ENCODE measurements at regions not wholly inside any gene's neighbourhood (a gene's known extent, or its start where the extent isn't known, plus 50 kb on each side); places are given as distances from the start of the nearest gene placed in this dataset.

GRCh38 chr2:81084101-81084500 is 779.5 kb upstream of the LRRTM1 start:
- H3K27me3 Mint-ChIP-seq: no peaks in the 10 kb centered on the region
- H3K4me3 Mint-ChIP-seq: no peak overlapping the region
- no peaks in the 10 kb centered on the region for H3K36me3 Mint-ChIP-seq (ENCODE audit: low read depth)
- no peaks in the 10 kb centered on the region for H3K4me1 Mint-ChIP-seq (ENCODE audit: low read depth)
- H3K27ac Mint-ChIP-seq: no peak overlapping the region
- peaks cover 25% of the 10 kb centered on the region for H3K9me3 Mint-ChIP-seq
- DNase-seq: no peak

- no peaks in the 10 kb centered on the region for H3K4me1 Mint-ChIP-seq (ENCODE audit: low read depth)
- peaks cover 29% of the 10 kb centered on the region for H3K9me3 Mint-ChIP-seq
- no peak overlapping the region for H3K27ac Mint-ChIP-seq
- no peaks in the 10 kb centered on the region for H3K36me3 Mint-ChIP-seq (ENCODE audit: low read depth)
- no peaks in the 10 kb centered on the region for H3K27me3 Mint-ChIP-seq
- H3K4me3 Mint-ChIP-seq: no peak overlapping the region
- no peak for DNase-seq
These were observed 774.1 kb upstream of the LRRTM1 start for GRCh38 chr2:81078631-81079030.

GRCh38 chr2:81078102-81078501 is 773.5 kb upstream of the LRRTM1 start:
- Mint-ChIP-seq H3K9me3 (peaks cover 24% of the 10 kb centered on the region), H3K4me3 (no peak overlapping the region), H3K36me3 (ENCODE audit: low read depth) (no peaks in the 10 kb centered on the region), H3K27ac (no peak overlapping the region), H3K27me3 (no peaks in the 10 kb centered on the region), H3K4me1 (ENCODE audit: low read depth) (no peaks in the 10 kb centered on the region)
- DNase-seq: no peak

- Mint-ChIP-seq H3K4me1 (ENCODE audit: low read depth) (no peaks in the 10 kb centered on the region), H3K9me3 (peaks cover 23% of the 10 kb centered on the region), H3K4me3 (no peak overlapping the region), H3K27ac (no peak overlapping the region), H3K27me3 (no peaks in the 10 kb centered on the region), H3K36me3 (ENCODE audit: low read depth) (no peaks in the 10 kb centered on the region)
- no peak for DNase-seq
These were observed 772.8 kb upstream of the LRRTM1 start for GRCh38 chr2:81077396-81077795.

DNA sequence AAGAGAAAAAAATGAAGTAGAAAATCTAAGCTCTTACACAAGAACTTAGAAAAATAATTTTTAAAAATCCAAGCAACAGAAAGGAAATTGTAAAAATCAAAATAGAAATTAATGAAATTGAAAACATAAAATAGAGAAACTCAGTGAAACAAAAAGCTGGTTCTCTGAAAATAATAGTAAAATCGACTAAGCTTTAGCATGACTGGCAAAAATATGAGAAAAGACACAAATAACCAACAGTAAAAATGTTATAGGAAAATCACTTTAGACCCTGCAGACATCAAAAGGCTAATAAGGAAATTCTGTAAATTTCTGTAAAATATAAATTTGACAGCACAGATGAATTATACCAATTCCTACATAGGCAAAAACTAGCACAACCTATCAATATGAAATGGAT is 768.9 kb upstream of the LRRTM1 start:
- no peaks in the 10 kb centered on the region for H3K4me1 Mint-ChIP-seq (ENCODE audit: low read depth)
- H3K36me3 Mint-ChIP-seq (ENCODE audit: low read depth): no peaks in the 10 kb centered on the region
- H3K27ac Mint-ChIP-seq: no peak overlapping the region
- H3K4me3 Mint-ChIP-seq: no peak overlapping the region
- no peaks in the 10 kb centered on the region for H3K27me3 Mint-ChIP-seq
- peaks cover 17% of the 10 kb centered on the region for H3K9me3 Mint-ChIP-seq
- DNase-seq: no peak

- no peaks in the 10 kb centered on the region for H3K36me3 Mint-ChIP-seq (ENCODE audit: low read depth)
- H3K4me3 Mint-ChIP-seq: no peak overlapping the region
- H3K9me3 Mint-ChIP-seq: peaks cover 18% of the 10 kb centered on the region
- H3K4me1 Mint-ChIP-seq (ENCODE audit: low read depth): no peaks in the 10 kb centered on the region
- no peak for DNase-seq
- H3K27me3 Mint-ChIP-seq: no peaks in the 10 kb centered on the region
- no peak overlapping the region for H3K27ac Mint-ChIP-seq
These were observed 763.6 kb upstream of the LRRTM1 start for GRCh38 chr2:81068144-81068543.

GRCh38 chr2:81061016-81061415 is 756.5 kb upstream of the LRRTM1 start:
- Mint-ChIP-seq H3K36me3 (ENCODE audit: low read depth) (no peaks in the 10 kb centered on the region), H3K9me3 (peaks cover 25% of the 10 kb centered on the region), H3K27me3 (no peaks in the 10 kb centered on the region), H3K4me3 (no peak overlapping the region), H3K27ac (no peak overlapping the region), H3K4me1 (ENCODE audit: low read depth) (no peaks in the 10 kb centered on the region)
- DNase-seq: no peak

- peaks cover 33% of the 10 kb centered on the region for H3K9me3 Mint-ChIP-seq
These were observed 746.1 kb upstream of the LRRTM1 start for GRCh38 chr2:81050580-81051095.

GRCh38 chr2:81043681-81044080 is 739.1 kb upstream of the LRRTM1 start:
- H3K4me3 Mint-ChIP-seq: no peak overlapping the region
- no peaks in the 10 kb centered on the region for H3K27me3 Mint-ChIP-seq
- no peaks in the 10 kb centered on the region for H3K4me1 Mint-ChIP-seq (ENCODE audit: low read depth)
- H3K36me3 Mint-ChIP-seq (ENCODE audit: low read depth): no peaks in the 10 kb centered on the region
- no peak for DNase-seq
- no peak overlapping the region for H3K27ac Mint-ChIP-seq
- peaks cover 25% of the 10 kb centered on the region for H3K9me3 Mint-ChIP-seq

More at GRCh38 chr2:81050580-81051095, 746.1 kb upstream of the LRRTM1 start:
- Mint-ChIP-seq H3K4me3 (no peak overlapping the region), H3K4me1 (ENCODE audit: low read depth) (no peaks in the 10 kb centered on the region), H3K27me3 (no peaks in the 10 kb centered on the region), H3K36me3 (ENCODE audit: low read depth) (no peaks in the 10 kb centered on the region), H3K27ac (no peak overlapping the region)
- no peak for DNase-seq

GRCh38 chr2:81007104-81007503 is 702.6 kb upstream of the LRRTM1 start:
- H3K27me3 Mint-ChIP-seq: no peaks in the 10 kb centered on the region
- DNase-seq: no peak
- H3K4me1 Mint-ChIP-seq (ENCODE audit: low read depth): no peaks in the 10 kb centered on the region
- H3K27ac Mint-ChIP-seq: no peak overlapping the region
- H3K4me3 Mint-ChIP-seq: no peak overlapping the region
- no peaks in the 10 kb centered on the region for H3K36me3 Mint-ChIP-seq (ENCODE audit: low read depth)
- peaks cover 13% of the 10 kb centered on the region for H3K9me3 Mint-ChIP-seq

GRCh38 chr2:81002906-81003305 is 698.4 kb upstream of the LRRTM1 start:
- H3K27ac Mint-ChIP-seq: no peak overlapping the region
- H3K36me3 Mint-ChIP-seq (ENCODE audit: low read depth): no peaks in the 10 kb centered on the region
- H3K4me1 Mint-ChIP-seq (ENCODE audit: low read depth): no peaks in the 10 kb centered on the region
- no peak overlapping the region for H3K4me3 Mint-ChIP-seq
- DNase-seq: no peak
- H3K27me3 Mint-ChIP-seq: no peaks in the 10 kb centered on the region
- peaks cover 37% of the 10 kb centered on the region for H3K9me3 Mint-ChIP-seq

DNA sequence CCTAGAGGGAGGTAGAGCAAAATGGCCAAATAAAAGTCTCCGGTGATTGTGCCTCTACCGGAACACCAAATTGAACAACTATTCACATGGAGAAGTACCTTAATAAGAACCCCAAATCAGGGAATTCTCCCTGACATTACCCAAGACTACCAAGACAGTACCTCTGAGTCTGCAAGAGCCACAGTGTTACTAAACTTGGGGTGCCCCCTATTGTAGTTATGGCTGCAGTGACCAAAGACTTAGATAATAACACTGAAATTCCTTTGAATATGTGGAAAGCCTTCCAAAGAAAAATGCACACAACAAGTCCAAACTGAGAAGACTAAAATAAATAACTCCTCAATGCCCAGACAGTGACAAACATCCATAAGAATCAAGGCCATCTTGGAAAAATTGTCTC is 682.9 kb upstream of the LRRTM1 start:
- Mint-ChIP-seq H3K27me3 (no peaks in the 10 kb centered on the region), H3K27ac (no peak overlapping the region), H3K4me3 (no peak overlapping the region), H3K4me1 (ENCODE audit: low read depth) (no peaks in the 10 kb centered on the region), H3K9me3 (peaks cover 23% of the 10 kb centered on the region), H3K36me3 (ENCODE audit: low read depth) (no peaks in the 10 kb centered on the region)
- no peak for DNase-seq

- H3K27me3 Mint-ChIP-seq: no peaks in the 10 kb centered on the region
- no peak overlapping the region for H3K4me3 Mint-ChIP-seq
- no peak overlapping the region for H3K27ac Mint-ChIP-seq
- DNase-seq: no peak
- H3K9me3 Mint-ChIP-seq: peaks cover 43% of the 10 kb centered on the region
- H3K4me1 Mint-ChIP-seq (ENCODE audit: low read depth): no peaks in the 10 kb centered on the region
- H3K36me3 Mint-ChIP-seq (ENCODE audit: low read depth): no peaks in the 10 kb centered on the region
These were observed 665.3 kb upstream of the LRRTM1 start for GRCh38 chr2:80969900-80970299.

DNA sequence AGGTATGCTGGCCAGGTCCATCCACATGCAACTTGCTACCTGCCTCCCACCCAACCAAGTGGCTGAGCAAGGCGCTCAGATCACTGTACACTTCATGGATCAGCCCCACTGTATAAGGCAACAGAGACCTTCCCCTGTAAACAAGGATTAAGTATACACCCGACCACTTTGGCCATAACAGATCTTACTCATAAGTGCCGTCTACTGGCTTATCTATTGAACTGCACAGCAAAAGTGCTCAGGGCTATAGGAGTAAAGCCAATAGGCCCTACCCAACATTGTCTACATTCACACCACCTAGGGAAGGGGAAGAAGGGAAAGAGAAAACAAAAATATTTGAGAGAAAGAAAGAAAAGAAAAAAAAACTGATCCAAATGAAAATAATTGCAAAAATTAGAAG is 663.9 kb upstream of the LRRTM1 start:
- H3K4me1 Mint-ChIP-seq (ENCODE audit: low read depth): no peaks in the 10 kb centered on the region
- no peak overlapping the region for H3K27ac Mint-ChIP-seq
- H3K27me3 Mint-ChIP-seq: no peaks in the 10 kb centered on the region
- H3K36me3 Mint-ChIP-seq (ENCODE audit: low read depth): no peaks in the 10 kb centered on the region
- DNase-seq: no peak
- no peak overlapping the region for H3K4me3 Mint-ChIP-seq
- peaks cover 40% of the 10 kb centered on the region for H3K9me3 Mint-ChIP-seq

- no peaks in the 10 kb centered on the region for H3K4me1 Mint-ChIP-seq (ENCODE audit: low read depth)
- no peak for DNase-seq
- no peaks in the 10 kb centered on the region for H3K36me3 Mint-ChIP-seq (ENCODE audit: low read depth)
- no peak overlapping the region for H3K27ac Mint-ChIP-seq
- H3K27me3 Mint-ChIP-seq: no peaks in the 10 kb centered on the region
- no peak overlapping the region for H3K4me3 Mint-ChIP-seq
- peaks cover 25% of the 10 kb centered on the region for H3K9me3 Mint-ChIP-seq
These were observed 643.1 kb upstream of the LRRTM1 start for GRCh38 chr2:80947601-80948130.

- no peak overlapping the region for H3K27ac Mint-ChIP-seq
- no peaks in the 10 kb centered on the region for H3K36me3 Mint-ChIP-seq (ENCODE audit: low read depth)
- no peak for DNase-seq
- no peak overlapping the region for H3K4me3 Mint-ChIP-seq
- H3K9me3 Mint-ChIP-seq: peaks cover 31% of the 10 kb centered on the region
- H3K27me3 Mint-ChIP-seq: no peaks in the 10 kb centered on the region
- no peaks in the 10 kb centered on the region for H3K4me1 Mint-ChIP-seq (ENCODE audit: low read depth)
These were observed 638.9 kb upstream of the LRRTM1 start for GRCh38 chr2:80943487-80943886.
